ENCODE measurements at regions not wholly inside any gene's neighbourhood (a gene's known extent, or its start where the extent isn't known, plus 50 kb on each side); places are given as distances from the start of the nearest gene placed in this dataset.

- no peaks in the 10 kb centered on the region for H3K4me1 ChIP-seq (ENCODE audit: insufficient read depth, low read length)
Observed at GRCh38 chr2:14884651-14885050, 252.1 kb downstream of the LRATD1 start.

GRCh38 chr2:14891546-14891945, 259.0 kb downstream of the LRATD1 start:
- no peaks in the 10 kb centered on the region for H3K9me3 ChIP-seq (ENCODE audit: insufficient read depth, low read length, severe bottlenecking)
- TF ChIP-seq CTCF (IDR thresholded peaks at IDR 0.05; ENCODE audit: borderline replicate concordance, extremely low read depth, low read length, poor library complexity, severe bottlenecking) (no peak), EZH2 (IDR thresholded peaks at IDR 0.05; ENCODE audit: borderline replicate concordance, low read depth, low read length, severe bottlenecking) (no peak)
- no peaks in the 10 kb centered on the region for H3K27me3 ChIP-seq (ENCODE audit: insufficient read depth, low read length, poor library complexity)
- no peaks in the 10 kb centered on the region for H3K36me3 ChIP-seq (ENCODE audit: insufficient read depth, low read length)
- H4K20me1 ChIP-seq (ENCODE audit: insufficient read depth, low read length) = no peaks in the 10 kb centered on the region
- no peak for DNase-seq
- no peak for ATAC-seq (ENCODE audit: insufficient read depth, low read depth)
- H3K9ac ChIP-seq (ENCODE audit: low read depth, low read length) = no peak overlapping the region
- H3K79me2 ChIP-seq (ENCODE audit: insufficient read depth, low read length) = no peaks in the 10 kb centered on the region
- no peak overlapping the region for H2AFZ ChIP-seq (ENCODE audit: low read depth, low read length)
- no peak overlapping the region for H3K4me3 ChIP-seq (ENCODE audit: low read depth in 1 of 2, low read length in 2 of 2)
- H3K4me2 ChIP-seq (ENCODE audit: insufficient read depth, low read length) = no peak overlapping the region
- H3K27ac ChIP-seq (ENCODE audit: low read length) = no peak overlapping the region
- H3K4me1 ChIP-seq (ENCODE audit: insufficient read depth, low read length) = no peaks in the 10 kb centered on the region

More at GRCh38 chr2:14884651-14885050, 252.1 kb downstream of the LRATD1 start:
- H3K36me3 ChIP-seq (ENCODE audit: insufficient read depth, low read length) = no peaks in the 10 kb centered on the region
- TF ChIP-seq CTCF (IDR thresholded peaks at IDR 0.05; ENCODE audit: borderline replicate concordance, extremely low read depth, low read length, poor library complexity, severe bottlenecking) = no peak
- TF ChIP-seq EZH2 (IDR thresholded peaks at IDR 0.05; ENCODE audit: borderline replicate concordance, low read depth, low read length, severe bottlenecking) = no peak
- ATAC-seq (ENCODE audit: insufficient read depth, low read depth) (no peak), DNase-seq (no peak)
- H3K79me2 ChIP-seq (ENCODE audit: insufficient read depth, low read length) = no peaks in the 10 kb centered on the region
- no peak overlapping the region for H3K4me3 ChIP-seq (ENCODE audit: low read depth in 1 of 2, low read length in 2 of 2)
- H4K20me1 ChIP-seq (ENCODE audit: insufficient read depth, low read length) = no peaks in the 10 kb centered on the region
- H3K4me2 ChIP-seq (ENCODE audit: insufficient read depth, low read length) = no peak overlapping the region
- no peaks in the 10 kb centered on the region for H3K9me3 ChIP-seq (ENCODE audit: insufficient read depth, low read length, severe bottlenecking)
- H3K27me3 ChIP-seq (ENCODE audit: insufficient read depth, low read length, poor library complexity) = no peaks in the 10 kb centered on the region
- H3K9ac ChIP-seq (ENCODE audit: low read depth, low read length) = no peak overlapping the region
- no peak overlapping the region for H2AFZ ChIP-seq (ENCODE audit: low read depth, low read length)
- H3K27ac ChIP-seq (ENCODE audit: low read length) = no peak overlapping the region

- H3K9ac ChIP-seq (ENCODE audit: low read depth, low read length) = no peak overlapping the region
- TF ChIP-seq CTCF (IDR thresholded peaks at IDR 0.05; ENCODE audit: borderline replicate concordance, extremely low read depth, low read length, poor library complexity, severe bottlenecking) (no peak), EZH2 (IDR thresholded peaks at IDR 0.05; ENCODE audit: borderline replicate concordance, low read depth, low read length, severe bottlenecking) (no peak)
- H3K4me3 ChIP-seq (ENCODE audit: low read depth in 1 of 2, low read length in 2 of 2) = no peak overlapping the region
- no peaks in the 10 kb centered on the region for H4K20me1 ChIP-seq (ENCODE audit: insufficient read depth, low read length)
- no peaks in the 10 kb centered on the region for H3K79me2 ChIP-seq (ENCODE audit: insufficient read depth, low read length)
- no peaks in the 10 kb centered on the region for H3K27me3 ChIP-seq (ENCODE audit: insufficient read depth, low read length, poor library complexity)
- no peak overlapping the region for H2AFZ ChIP-seq (ENCODE audit: low read depth, low read length)
- ATAC-seq (ENCODE audit: insufficient read depth, low read depth) = no peak
- no peak for DNase-seq
- no peaks in the 10 kb centered on the region for H3K9me3 ChIP-seq (ENCODE audit: insufficient read depth, low read length, severe bottlenecking)
- no peaks in the 10 kb centered on the region for H3K4me1 ChIP-seq (ENCODE audit: insufficient read depth, low read length)
- no peak overlapping the region for H3K27ac ChIP-seq (ENCODE audit: low read length)
- H3K36me3 ChIP-seq (ENCODE audit: insufficient read depth, low read length) = no peaks in the 10 kb centered on the region
- H3K4me2 ChIP-seq (ENCODE audit: insufficient read depth, low read length) = no peak overlapping the region
Observed at GRCh38 chr2:14896330-14897030, 264.0 kb downstream of the LRATD1 start.
